Heart left ventricle (tissue), 13 donors: ENCODE measurements at regions not wholly inside any gene's neighbourhood (a gene's known extent, or its start where the extent isn't known, plus 50 kb on each side); places are given as distances from the start of the nearest gene placed in this dataset.

Experiments
- POLR2A ChIP-seq, 2 donors: fragments of 450-650 bp; IDR thresholded peaks; one replicate each; pipeline ENCODE4 v1.6.1; 2017; ENCODE audit warnings: antibody characterized with exemption in 2 of 2, mild to moderate bottlenecking in 2 of 2, moderate library complexity in 2 of 2
- TF ChIP-seq, protein P1 (sequence below), 12 donors: fragments of 200-600 bp; sonication (generic) in 4 of 12; IDR thresholded peaks; one replicate each; pipeline versions ENCODE4 v1.5.0 to v1.8.0; 2018 to 2022; ENCODE audit warnings: antibody characterized with exemption in 12 of 12, mild to moderate bottlenecking in 5 of 12
- donor health status: ischemic (EF 13 %, LVEDD 7.1; RV severe dilation, severe dysfunction).
- donor health status: DM: no; HTN: yes; CAD: no.
- donor health status: DM: no; HTN: no; CAD: no.
- donor health status: ischemic (EF 25% LVEDD 6.9; RV normal size, moderate dysfunction).
- donor health status: ischemic (EF 25% LVEDD 5.7; RV mildly dilated, moderate dysfunction).
- donor health status: ischemic (EF 35%, LVEDD 5.7; RV mildly dilated, moderate dysfunction).
- donor health status: nonischemic (EF 11% LVEDD 7.7; RV severe dilation, severe dysfunction).
- donor health status: DM: yes; HTN: yes; CAD: no.
- donor health status: PGD.
- donor health status: ischemic (EF 29% LVEDD 5.4; RV normal size, mild dysfunction).
- donor health status: nonischemic (EF 23%, LVEDD 6.1; RV moderate dilation, normal function).

GRCh38 chr2:220458051-220458450 is 830.6 kb downstream of the SLC4A3 start:
- TF ChIP-seq, protein P1, sequence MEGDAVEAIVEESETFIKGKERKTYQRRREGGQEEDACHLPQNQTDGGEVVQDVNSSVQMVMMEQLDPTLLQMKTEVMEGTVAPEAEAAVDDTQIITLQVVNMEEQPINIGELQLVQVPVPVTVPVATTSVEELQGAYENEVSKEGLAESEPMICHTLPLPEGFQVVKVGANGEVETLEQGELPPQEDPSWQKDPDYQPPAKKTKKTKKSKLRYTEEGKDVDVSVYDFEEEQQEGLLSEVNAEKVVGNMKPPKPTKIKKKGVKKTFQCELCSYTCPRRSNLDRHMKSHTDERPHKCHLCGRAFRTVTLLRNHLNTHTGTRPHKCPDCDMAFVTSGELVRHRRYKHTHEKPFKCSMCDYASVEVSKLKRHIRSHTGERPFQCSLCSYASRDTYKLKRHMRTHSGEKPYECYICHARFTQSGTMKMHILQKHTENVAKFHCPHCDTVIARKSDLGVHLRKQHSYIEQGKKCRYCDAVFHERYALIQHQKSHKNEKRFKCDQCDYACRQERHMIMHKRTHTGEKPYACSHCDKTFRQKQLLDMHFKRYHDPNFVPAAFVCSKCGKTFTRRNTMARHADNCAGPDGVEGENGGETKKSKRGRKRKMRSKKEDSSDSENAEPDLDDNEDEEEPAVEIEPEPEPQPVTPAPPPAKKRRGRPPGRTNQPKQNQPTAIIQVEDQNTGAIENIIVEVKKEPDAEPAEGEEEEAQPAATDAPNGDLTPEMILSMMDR (IDR thresholded peaks at IDR 0.05) = no peak
- no peak for TF ChIP-seq POLR2A (IDR thresholded peaks at IDR 0.05)
